DND-41 (cell line): ENCODE measurements at regions not wholly inside any gene's neighbourhood (a gene's known extent, or its start where the extent isn't known, plus 50 kb on each side); places are given as distances from the start of the nearest gene placed in this dataset.

ENCODE experiments used
- CTCF ChIP-seq: IDR thresholded peaks from 2 replicates; pipeline ENCODE4 v1.5.1; 2012; ENCODE audit warnings: borderline replicate concordance, low read length, moderate library complexity, mild to moderate bottlenecking; ENCODE audit not compliant: poor library complexity, severe bottlenecking; ENCODE audit errors: extremely low read depth
- EZH2 ChIP-seq: IDR thresholded peaks from 3 replicates; pipeline ENCODE4 v1.6.1; 2012; ENCODE audit warnings: borderline replicate concordance, low read depth, mild to moderate bottlenecking, moderate library complexity, low read length, inconsistent platforms; ENCODE audit not compliant: severe bottlenecking

GRCh38 chr5:54603372-54603771 lies 85.8 kb downstream of the SNX18 start:
- TF ChIP-seq CTCF, result no peak
- no peak for TF ChIP-seq EZH2
